Activated naive CD4-positive, alpha-beta T cell treated with anti-CD3 and anti-CD28 coated beads, Interleukin-2, amount 50 U/mL, for 24 hours (primary cell): ENCODE measurements at regions not wholly inside any gene's neighbourhood (a gene's known extent, or its start where the extent isn't known, plus 50 kb on each side); places are given as distances from the start of the nearest gene placed in this dataset.
A peak's percentile ranks its signal among the peaks of the same experiment; 100 is the strongest.
"Not testable (repeated sequence)": the region's sequence is repeated elsewhere in the genome, so short reads cannot be mapped to it uniquely, and the experiment has no call there.

Experiments
- H3K27ac Mint-ChIP-seq: one replicate; pipeline ENCODE4 v1.8.0; 2021; ENCODE audit warnings: mild to moderate bottlenecking, mixed read lengths
- H3K27me3 Mint-ChIP-seq: one replicate; pipeline ENCODE4 v1.8.0; 2021; ENCODE audit warnings: mixed read lengths
- H3K36me3 Mint-ChIP-seq: one replicate; pipeline ENCODE4 v1.8.0; 2021; ENCODE audit warnings: mixed read lengths
- H3K4me1 Mint-ChIP-seq: one replicate; pipeline ENCODE4 v1.8.0; 2021; ENCODE audit warnings: mixed read lengths
- H3K4me3 Mint-ChIP-seq: one replicate; pipeline ENCODE4 v1.8.0; 2021; ENCODE audit warnings: mild to moderate bottlenecking, mixed read lengths
- H3K9me3 Mint-ChIP-seq: one replicate; pipeline ENCODE4 v1.8.0; 2021; ENCODE audit warnings: mixed read lengths

DNA sequence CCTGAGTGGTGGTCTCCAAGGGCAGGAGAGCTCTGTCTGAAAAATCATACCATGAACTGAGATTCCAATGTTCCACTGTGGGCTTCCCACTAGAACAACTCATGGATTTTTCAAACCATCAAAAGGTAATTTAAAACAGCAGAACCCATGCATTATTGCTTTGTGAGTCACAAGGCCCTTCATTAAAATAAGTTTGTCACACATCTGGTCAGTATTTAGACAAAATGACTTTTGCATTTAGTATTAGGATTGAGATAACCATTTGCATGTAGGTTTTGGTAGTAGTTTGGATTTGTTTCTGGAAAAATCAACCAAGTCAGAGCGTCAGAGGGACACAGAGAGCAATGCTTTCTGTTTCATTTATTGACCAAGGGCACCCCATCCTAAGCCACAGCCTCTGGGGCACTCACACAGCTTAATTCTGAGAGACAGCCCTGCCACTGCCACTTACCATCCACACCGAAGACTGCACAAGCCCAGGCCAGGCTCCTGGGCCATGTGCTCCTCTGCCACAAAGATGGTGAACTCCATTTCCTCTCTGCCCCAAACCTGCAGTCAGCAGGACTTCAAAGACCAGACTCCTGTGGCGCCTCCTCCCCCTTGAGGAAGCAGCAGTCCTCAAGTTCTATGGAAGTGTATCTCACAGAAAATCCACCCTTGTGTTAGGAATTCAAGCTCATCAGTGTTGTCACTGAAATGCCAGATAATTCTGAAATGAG lies 132.6 kb upstream of the DUSP10 start:
- H3K4me3 Mint-ChIP-seq = no peak overlapping the region

DNA sequence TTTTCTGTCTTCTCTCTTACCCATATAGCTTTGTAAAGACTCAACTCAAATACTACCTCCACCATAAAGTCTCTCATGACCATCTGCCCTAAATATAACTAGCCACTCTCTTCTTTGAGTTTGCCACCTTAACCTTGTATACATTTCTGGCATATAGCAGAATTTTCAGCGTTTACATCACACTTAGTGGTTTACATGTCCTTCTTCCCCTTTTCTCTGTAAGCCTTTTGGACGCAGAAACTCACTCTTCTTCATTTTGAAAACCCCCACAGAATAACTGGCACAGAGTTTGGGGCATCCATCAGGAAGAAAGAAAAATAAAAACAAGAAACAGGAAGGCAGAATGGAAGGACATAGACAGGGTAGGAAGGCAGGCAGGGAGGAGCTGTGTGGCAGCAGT lies 131.8 kb upstream of the DUSP10 start:
- no peaks in the 10 kb centered on the region for H3K9me3 Mint-ChIP-seq
- no peaks in the 10 kb centered on the region for H3K27me3 Mint-ChIP-seq
- H3K27ac Mint-ChIP-seq = peak overlapping the region; percentile 31
- no peak overlapping the region for H3K4me3 Mint-ChIP-seq
- no peaks in the 10 kb centered on the region for H3K36me3 Mint-ChIP-seq
- peaks cover 4% of the 10 kb centered on the region for H3K4me1 Mint-ChIP-seq

More for the DNA sequence above, 132.6 kb upstream of the DUSP10 start:
- H3K27ac Mint-ChIP-seq = no peak overlapping the region
- H3K9me3 Mint-ChIP-seq = no peaks in the 10 kb centered on the region
- H3K4me1 Mint-ChIP-seq = peaks cover 4% of the 10 kb centered on the region
- no peaks in the 10 kb centered on the region for H3K27me3 Mint-ChIP-seq
- no peaks in the 10 kb centered on the region for H3K36me3 Mint-ChIP-seq

DNA sequence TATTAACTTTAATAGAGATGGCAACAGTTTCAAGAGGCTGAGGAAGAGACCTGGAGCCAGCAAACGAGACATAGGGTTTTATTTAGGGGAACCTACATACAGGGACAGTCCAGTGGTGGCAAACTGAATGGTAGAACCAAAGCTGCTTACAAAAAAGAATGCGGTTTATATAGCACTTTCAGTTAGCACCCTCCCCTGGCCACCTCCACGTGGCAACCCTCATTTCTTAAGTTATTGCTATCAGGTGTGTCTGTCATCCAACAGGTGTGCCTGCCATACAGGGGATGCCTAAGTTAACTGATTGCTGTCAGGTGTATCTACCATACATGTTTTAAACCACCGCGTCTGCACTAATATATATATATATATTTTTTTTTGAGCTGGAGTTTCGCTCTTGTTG lies 129.2 kb upstream of the DUSP10 start:
- no peaks in the 10 kb centered on the region for H3K9me3 Mint-ChIP-seq
- H3K4me3 Mint-ChIP-seq = no peak overlapping the region
- no peak overlapping the region for H3K27ac Mint-ChIP-seq
- H3K27me3 Mint-ChIP-seq = no peaks in the 10 kb centered on the region
- H3K4me1 Mint-ChIP-seq = no peaks in the 10 kb centered on the region
- H3K36me3 Mint-ChIP-seq = no peaks in the 10 kb centered on the region

DNA sequence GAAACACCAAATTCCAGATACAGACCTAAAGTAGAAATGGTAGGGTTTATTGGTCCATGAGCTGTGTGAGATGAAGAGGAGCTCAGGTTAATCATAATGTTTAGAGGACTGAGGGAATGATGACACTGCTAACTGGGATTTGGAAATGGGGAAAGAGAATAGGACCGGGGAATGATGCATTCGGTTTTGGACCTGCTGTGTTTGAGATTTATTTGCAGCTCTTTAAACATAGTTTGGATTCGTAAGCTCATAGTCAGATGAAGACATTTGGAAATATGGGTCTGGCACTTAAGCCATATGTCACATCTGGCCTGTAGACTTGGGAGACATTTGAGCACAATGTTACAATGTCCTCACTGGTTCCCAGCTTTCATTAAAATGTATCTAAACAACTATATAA lies 127.9 kb upstream of the DUSP10 start:
- H3K36me3 Mint-ChIP-seq = no peaks in the 10 kb centered on the region
- no peak overlapping the region for H3K4me3 Mint-ChIP-seq
- H3K27ac Mint-ChIP-seq = no peak overlapping the region
- H3K9me3 Mint-ChIP-seq = no peaks in the 10 kb centered on the region
- no peaks in the 10 kb centered on the region for H3K4me1 Mint-ChIP-seq
- no peaks in the 10 kb centered on the region for H3K27me3 Mint-ChIP-seq

DNA sequence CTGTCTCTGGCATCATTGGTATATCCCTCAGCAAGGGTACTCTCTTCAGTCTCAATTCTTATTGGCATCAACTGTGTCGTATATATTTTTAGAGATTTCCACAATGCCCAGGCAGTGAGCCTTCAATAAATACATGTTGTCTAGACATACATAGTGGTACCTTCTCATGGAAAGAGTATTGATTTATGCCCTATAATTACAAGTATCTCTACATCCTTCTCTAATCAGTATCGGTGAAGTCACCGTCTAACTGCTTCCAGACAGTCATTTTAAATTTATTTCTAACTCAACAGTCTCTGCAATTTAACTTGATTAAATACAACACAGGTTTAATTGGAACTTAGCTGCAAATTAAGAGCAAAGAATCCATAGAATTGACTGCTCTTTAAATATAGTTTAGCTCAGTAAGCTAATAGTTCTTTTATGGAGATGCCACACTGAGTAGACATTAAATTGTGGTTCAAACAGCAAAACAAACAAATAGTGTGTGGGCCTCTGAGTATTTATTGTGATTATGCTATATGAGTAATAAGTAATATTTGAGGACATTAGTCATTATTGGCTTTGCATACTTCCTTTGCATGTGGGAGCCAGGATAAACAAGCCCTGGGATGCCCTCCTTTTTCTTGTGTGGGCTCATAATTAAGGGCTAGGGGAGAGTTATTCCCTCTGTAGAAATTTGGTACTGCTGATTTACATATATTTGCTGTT lies 126.9 kb upstream of the DUSP10 start:
- Mint-ChIP-seq H3K4me1 (no peaks in the 10 kb centered on the region), H3K4me3 (no peak overlapping the region), H3K36me3 (no peaks in the 10 kb centered on the region), H3K27ac (no peak overlapping the region), H3K9me3 (no peaks in the 10 kb centered on the region), H3K27me3 (no peaks in the 10 kb centered on the region)

- no peak overlapping the region for H3K4me3 Mint-ChIP-seq
- no peaks in the 10 kb centered on the region for H3K36me3 Mint-ChIP-seq
- no peaks in the 10 kb centered on the region for H3K9me3 Mint-ChIP-seq
- H3K27ac Mint-ChIP-seq = no peak overlapping the region
- H3K27me3 Mint-ChIP-seq = no peaks in the 10 kb centered on the region
- no peaks in the 10 kb centered on the region for H3K4me1 Mint-ChIP-seq
These were observed 125.1 kb upstream of the DUSP10 start for GRCh38 chr1:221867003-221867402.

- H3K27me3 Mint-ChIP-seq = no peaks in the 10 kb centered on the region
- H3K27ac Mint-ChIP-seq = no peak overlapping the region
- H3K4me3 Mint-ChIP-seq = no peak overlapping the region
- no peaks in the 10 kb centered on the region for H3K36me3 Mint-ChIP-seq
- H3K9me3 Mint-ChIP-seq = no peaks in the 10 kb centered on the region
- no peaks in the 10 kb centered on the region for H3K4me1 Mint-ChIP-seq
These were observed 123.9 kb upstream of the DUSP10 start for GRCh38 chr1:221865808-221866207.

DNA sequence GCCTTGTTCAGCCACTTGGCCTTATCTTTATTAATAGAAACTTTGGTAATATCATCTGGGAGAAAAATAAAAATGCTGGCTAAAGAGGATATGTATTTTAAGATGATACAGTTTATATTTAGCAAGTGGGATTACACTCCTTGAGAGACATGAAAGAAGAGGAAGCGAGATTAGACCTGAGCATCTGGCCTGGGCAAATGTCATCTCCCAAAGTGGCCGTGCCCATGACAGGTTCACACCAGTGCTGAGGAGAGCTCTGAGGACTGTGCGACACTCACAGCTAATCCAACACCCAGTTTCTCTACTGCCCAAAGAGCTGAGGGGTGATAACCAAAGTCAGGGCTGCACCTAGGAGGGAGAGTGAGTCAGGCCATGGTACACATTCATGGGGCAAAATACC lies 121.7 kb upstream of the DUSP10 start:
- no peak overlapping the region for H3K27ac Mint-ChIP-seq

DNA sequence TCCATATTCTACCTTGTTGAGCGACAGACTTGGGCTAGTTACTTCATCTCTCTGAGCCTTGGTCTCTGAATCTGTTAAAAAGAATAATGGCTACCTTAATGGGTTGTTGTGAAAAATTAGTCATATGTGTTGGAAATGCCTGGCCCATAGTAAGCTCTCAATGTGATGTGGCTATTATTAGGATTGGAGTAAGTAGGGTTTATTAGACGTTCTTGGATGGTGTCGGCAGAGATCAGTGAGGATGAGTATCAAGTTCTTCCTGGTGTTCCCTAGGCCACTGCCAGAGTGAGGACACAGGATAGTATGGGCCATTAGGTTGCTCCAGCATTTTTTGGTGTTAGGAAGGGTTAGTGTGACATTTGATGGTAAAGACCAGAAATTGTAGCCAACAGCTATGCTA lies 121.1 kb upstream of the DUSP10 start:
- Mint-ChIP-seq H3K9me3 (no peaks in the 10 kb centered on the region), H3K27ac (no peak overlapping the region), H3K4me3 (no peak overlapping the region), H3K36me3 (no peaks in the 10 kb centered on the region), H3K4me1 (no peaks in the 10 kb centered on the region), H3K27me3 (no peaks in the 10 kb centered on the region)

More for the DNA sequence above, 121.7 kb upstream of the DUSP10 start:
- H3K27me3 Mint-ChIP-seq = no peaks in the 10 kb centered on the region
- H3K9me3 Mint-ChIP-seq = no peaks in the 10 kb centered on the region
- H3K4me3 Mint-ChIP-seq = no peak overlapping the region
- no peaks in the 10 kb centered on the region for H3K4me1 Mint-ChIP-seq
- H3K36me3 Mint-ChIP-seq = no peaks in the 10 kb centered on the region

- Mint-ChIP-seq H3K9me3 (no peaks in the 10 kb centered on the region), H3K4me1 (peaks cover 7% of the 10 kb centered on the region), H3K36me3 (no peaks in the 10 kb centered on the region), H3K27ac (no peak overlapping the region), H3K4me3 (no peak overlapping the region), H3K27me3 (no peaks in the 10 kb centered on the region)
These were observed 117.1 kb upstream of the DUSP10 start for GRCh38 chr1:221858818-221859611.

- H3K4me1 Mint-ChIP-seq, H3K9me3 Mint-ChIP-seq, H3K27ac Mint-ChIP-seq, H3K4me3 Mint-ChIP-seq, H3K36me3 Mint-ChIP-seq, H3K27me3 Mint-ChIP-seq: not testable (repeated sequence)
These were observed 115.2 kb upstream of the DUSP10 start for GRCh38 chr1:221857094-221857444.

DNA sequence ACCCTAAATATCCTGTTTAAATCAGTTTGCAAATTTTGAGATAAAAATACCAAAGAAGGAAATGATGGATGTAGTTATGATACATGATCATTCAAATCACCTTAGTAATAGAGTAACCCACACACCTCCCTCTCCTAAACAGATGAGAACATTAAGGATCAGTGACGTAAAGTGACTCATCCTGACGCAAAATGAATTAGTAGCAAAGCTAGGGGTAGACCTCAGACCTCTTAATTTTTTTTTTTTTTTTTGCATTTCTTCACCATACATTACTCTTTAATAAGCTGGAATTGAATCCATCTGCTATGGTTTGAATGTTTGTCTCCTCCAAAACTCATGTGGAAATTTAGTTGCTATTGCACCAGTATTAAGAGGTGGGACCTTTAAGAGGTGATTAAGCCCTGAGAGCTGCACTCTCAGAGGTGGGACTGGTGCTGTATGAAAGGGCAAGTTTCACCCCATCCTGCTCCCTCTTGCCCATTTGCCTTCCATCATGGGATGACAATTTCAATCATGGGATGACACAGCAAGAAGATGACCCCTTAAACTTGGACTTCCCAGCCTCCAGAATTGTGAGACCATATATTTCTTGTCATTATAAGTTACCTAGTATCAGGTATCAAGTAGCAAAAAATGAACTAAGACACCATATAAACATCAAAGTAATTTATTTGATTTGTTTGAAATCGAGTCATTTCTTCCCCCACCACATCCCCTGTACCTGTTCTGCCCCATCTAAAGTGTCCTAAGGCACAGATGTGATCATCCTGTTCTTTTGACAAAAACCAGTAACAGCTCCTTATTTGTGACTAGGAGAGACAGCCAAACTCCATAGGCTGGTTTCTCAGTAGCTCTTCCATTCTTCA lies 114.6 kb upstream of the DUSP10 start:
- no peak overlapping the region for H3K4me3 Mint-ChIP-seq
- H3K4me1 Mint-ChIP-seq = peaks cover 7% of the 10 kb centered on the region

DNA sequence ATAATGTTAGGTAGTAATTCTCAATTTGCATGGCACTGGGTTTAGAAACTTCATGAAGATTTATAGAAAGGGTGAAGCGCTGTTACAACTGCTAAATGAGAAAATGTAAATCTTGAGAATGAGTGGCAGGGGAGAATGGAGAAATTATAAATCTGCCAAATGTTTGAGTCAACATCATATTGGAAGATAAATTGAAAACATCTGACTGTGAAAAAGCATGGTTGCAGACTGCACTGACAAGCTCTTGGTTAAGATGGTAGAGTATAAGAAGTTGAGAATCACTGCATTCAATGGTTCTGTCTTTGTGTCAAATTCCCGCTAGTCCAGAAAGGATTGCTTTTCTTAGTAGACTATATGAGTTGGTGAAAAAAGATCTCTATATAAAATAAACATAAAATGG lies 113.3 kb upstream of the DUSP10 start:
- Mint-ChIP-seq H3K4me1 (peaks cover 7% of the 10 kb centered on the region), H3K27ac (no peak overlapping the region), H3K36me3 (no peaks in the 10 kb centered on the region), H3K4me3 (no peak overlapping the region), H3K9me3 (no peaks in the 10 kb centered on the region), H3K27me3 (no peaks in the 10 kb centered on the region)

More for the DNA sequence above, 114.6 kb upstream of the DUSP10 start:
- Mint-ChIP-seq H3K9me3 (no peaks in the 10 kb centered on the region), H3K36me3 (no peaks in the 10 kb centered on the region), H3K27me3 (no peaks in the 10 kb centered on the region), H3K27ac (no peak overlapping the region)

DNA sequence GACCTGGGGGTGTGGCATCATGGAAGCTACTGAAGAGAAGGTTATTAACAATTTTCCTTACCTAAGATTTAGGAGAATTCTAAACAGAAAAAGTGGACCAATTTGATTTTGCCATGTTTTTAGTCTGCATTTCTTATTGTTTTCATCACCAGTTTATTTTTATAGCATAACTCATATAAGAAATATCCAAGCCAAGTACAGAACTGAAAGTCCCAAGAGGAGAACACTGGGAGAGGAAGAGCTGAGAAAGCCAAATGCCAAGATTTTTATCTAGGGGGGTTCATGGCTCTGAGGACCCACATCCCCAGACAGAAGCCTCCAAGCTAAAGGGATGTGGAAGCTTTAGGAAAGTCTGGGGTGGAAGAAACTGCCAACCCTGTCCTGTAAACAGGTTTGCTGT lies 109.4 kb upstream of the DUSP10 start:
- H3K9me3 Mint-ChIP-seq = no peaks in the 10 kb centered on the region

DNA sequence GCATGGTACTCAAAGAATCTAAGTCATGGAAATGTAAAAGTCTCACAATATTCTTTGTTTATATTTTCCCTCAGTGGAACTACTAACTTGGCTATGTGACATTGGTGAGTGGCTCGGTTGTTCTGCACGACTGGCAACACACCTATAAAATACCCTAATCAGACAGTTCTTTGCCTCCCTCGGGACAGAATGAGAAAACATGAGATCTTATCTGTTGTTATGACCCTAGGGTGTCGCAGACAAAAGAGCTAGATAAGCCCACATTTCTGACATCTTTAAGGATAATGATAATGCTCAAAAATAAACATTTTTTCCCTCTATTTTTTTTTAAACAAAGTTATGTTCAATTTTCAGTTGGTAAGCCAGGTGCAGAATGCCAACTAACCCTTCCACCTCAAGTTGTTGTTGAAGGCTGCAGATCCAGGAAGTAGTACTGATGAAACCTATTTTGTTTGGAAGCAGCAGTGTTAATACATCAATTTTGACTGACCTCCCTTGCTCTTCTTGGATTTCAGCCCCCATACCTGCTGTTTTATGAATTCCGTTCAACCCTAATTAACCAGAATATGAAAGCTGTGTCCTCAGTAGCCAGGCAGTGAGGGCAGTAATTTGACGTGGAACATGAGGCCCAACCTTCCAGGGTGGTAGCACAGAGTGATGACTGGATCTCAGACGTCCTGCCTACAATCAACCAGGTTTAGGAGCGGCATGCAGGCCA lies 108.7 kb upstream of the DUSP10 start:
- Mint-ChIP-seq H3K9me3 (no peaks in the 10 kb centered on the region), H3K27me3 (no peaks in the 10 kb centered on the region), H3K27ac (no peak overlapping the region), H3K36me3 (no peaks in the 10 kb centered on the region), H3K4me3 (no peak overlapping the region), H3K4me1 (no peaks in the 10 kb centered on the region)

More for the DNA sequence above, 109.4 kb upstream of the DUSP10 start:
- H3K4me3 Mint-ChIP-seq = no peak overlapping the region
- H3K36me3 Mint-ChIP-seq = no peaks in the 10 kb centered on the region
- no peaks in the 10 kb centered on the region for H3K27me3 Mint-ChIP-seq
- H3K27ac Mint-ChIP-seq = no peak overlapping the region
- H3K4me1 Mint-ChIP-seq = peaks cover 4% of the 10 kb centered on the region
